PC-3 (cell line): ENCODE measurements at regions not wholly inside any gene's neighbourhood (a gene's known extent, or its start where the extent isn't known, plus 50 kb on each side); places are given as distances from the start of the nearest gene placed in this dataset.

Experiments used
- EZH2 ChIP-seq: fragments of 300-600 bp; sonication (generic); IDR thresholded peaks from one replicate; pipeline ENCODE4 v1.6.1; 2017; ENCODE audit warnings: antibody characterized with exemption, mild to moderate bottlenecking, low read length; ENCODE audit not compliant: unreplicated experiment
- TF ChIP-seq, protein P1 (sequence below): fragments of 300-600 bp; sonication (generic); conservative IDR thresholded peaks from 2 replicates; pipeline ENCODE4 v1.5.1; 2017; ENCODE audit warnings: antibody characterized with exemption, low read depth, mild to moderate bottlenecking, low read length

DNA sequence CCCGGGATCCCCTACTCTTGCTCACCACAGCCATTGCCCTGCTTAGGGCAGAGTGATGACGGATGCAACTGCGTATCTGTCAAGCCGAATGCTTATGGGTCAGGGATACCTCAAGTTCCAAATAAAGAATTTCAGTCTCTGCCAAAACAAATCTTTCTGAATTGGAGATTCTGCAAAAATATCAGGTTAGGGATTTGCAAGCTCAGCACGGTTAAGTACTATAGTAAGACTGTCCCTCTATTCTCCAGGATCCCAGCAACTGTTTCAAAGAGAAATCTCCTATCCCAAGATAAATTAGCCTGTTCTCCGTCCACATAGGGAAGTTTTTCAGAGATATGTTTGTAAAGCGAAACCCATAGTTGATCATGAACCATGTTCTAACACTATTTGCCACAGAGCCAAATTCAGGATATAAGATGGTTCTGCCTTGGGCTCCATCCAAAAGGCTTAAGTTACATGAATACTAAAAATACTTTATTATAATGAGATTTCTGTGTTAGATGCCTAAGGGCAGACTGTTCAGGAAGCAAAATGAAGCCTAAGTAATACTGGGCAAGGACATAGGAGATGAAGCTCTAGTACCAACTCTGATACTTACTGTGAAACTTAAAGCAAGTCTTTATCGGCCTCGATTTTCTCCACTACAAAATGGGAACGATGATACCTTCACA lies 100.1 kb upstream of the LPP start:
- no peak for TF ChIP-seq EZH2
- TF ChIP-seq, protein P1, sequence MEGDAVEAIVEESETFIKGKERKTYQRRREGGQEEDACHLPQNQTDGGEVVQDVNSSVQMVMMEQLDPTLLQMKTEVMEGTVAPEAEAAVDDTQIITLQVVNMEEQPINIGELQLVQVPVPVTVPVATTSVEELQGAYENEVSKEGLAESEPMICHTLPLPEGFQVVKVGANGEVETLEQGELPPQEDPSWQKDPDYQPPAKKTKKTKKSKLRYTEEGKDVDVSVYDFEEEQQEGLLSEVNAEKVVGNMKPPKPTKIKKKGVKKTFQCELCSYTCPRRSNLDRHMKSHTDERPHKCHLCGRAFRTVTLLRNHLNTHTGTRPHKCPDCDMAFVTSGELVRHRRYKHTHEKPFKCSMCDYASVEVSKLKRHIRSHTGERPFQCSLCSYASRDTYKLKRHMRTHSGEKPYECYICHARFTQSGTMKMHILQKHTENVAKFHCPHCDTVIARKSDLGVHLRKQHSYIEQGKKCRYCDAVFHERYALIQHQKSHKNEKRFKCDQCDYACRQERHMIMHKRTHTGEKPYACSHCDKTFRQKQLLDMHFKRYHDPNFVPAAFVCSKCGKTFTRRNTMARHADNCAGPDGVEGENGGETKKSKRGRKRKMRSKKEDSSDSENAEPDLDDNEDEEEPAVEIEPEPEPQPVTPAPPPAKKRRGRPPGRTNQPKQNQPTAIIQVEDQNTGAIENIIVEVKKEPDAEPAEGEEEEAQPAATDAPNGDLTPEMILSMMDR: no peak
